ENCODE measurements at regions not wholly inside any gene's neighbourhood (a gene's known extent, or its start where the extent isn't known, plus 50 kb on each side); places are given as distances from the start of the nearest gene placed in this dataset.

DNA sequence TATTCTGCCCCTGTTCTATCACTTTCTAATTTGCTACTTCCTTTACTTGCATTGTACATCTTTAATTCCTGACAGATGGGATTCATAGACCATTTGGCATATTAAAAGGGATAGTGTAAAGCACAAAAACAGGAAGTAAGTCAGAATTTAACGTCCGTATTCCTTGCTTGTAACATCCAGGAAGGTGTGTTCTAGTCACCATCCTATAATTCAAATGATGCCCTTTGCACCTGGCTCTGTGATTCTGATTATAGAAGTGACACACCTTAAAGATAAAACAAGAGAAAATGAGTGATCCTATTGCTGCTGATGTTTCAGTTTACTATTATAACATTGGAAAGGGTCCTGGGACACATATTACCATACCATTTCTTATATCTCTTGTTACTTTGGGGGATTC lies 238.7 kb upstream of the NR3C2 start:
- ChIA-PET CTCF (ENCODE audit: partially characterized antibody) (interaction anchor here (1.2 kb wide), 1 partner anchor 11 kb away, joined by 3 read pairs; no protein-coding TSS in a partner anchor), POLR2A (ENCODE audit: partially characterized antibody) (no interaction called here)
- FAIRE-seq: no peak

More for the DNA sequence above, 238.7 kb upstream of the NR3C2 start:
- Histone ChIP-seq H4K91ac (replicated peaks; ENCODE audit: insufficient read length, low read length) (no peak overlapping the region), H3K14ac (ENCODE audit: insufficient read length) (no peak overlapping the region), H3K79me2 (ENCODE audit: control insufficient read depth in 1 of 2, insufficient read depth in 2 of 2, low read length in 2 of 2) (no peaks in the 10 kb centered on the region), H3K27me3 (replicated peaks in 1 of 4; ENCODE audit: control insufficient read depth in 3 of 4, extremely low read depth in 1 of 4, insufficient read depth in 3 of 4, low read length in 3 of 4) (no peaks in the 10 kb centered on the region), H2BK120ac (replicated peaks; ENCODE audit: low read depth, low read length) (no peak overlapping the region), H3K79me1 (ENCODE audit: low read depth, low read length) (no peaks in the 10 kb centered on the region), H3K9me3 (ENCODE audit: insufficient read depth in 2 of 2, low read depth in 1 of 2, low read length in 1 of 2) (no peaks in the 10 kb centered on the region), H2BK20ac (ENCODE audit: low read length) (no peak overlapping the region), H2AK5ac (ENCODE audit: low read depth, low read length) (no peak overlapping the region), H3K23ac (ENCODE audit: insufficient read length) (no peak overlapping the region), H3K36me3 (ENCODE audit: control insufficient read depth in 2 of 4, insufficient read depth in 4 of 4, low read length in 3 of 4) (no peaks in the 10 kb centered on the region; a peak in 1 of 8 replicates), H2BK12ac (ENCODE audit: low read depth, low read length) (no peak overlapping the region), H3K4me1 (replicated peaks in 1 of 4; ENCODE audit: control insufficient read depth in 3 of 4, insufficient read depth in 4 of 4, low read length in 3 of 4) (no peaks in the 10 kb centered on the region), H2BK5ac (ENCODE audit: low read depth, low read length) (no peak overlapping the region), H3K27ac (ENCODE audit: low read depth, low read length) (no peak overlapping the region), H3K4ac (replicated peaks; ENCODE audit: insufficient read length, low read depth, low read length) (no peak overlapping the region), H4K5ac (ENCODE audit: insufficient read length, low read depth, low read length) (no peak overlapping the region), H2AFZ (ENCODE audit: low read length) (no peak overlapping the region), H4K8ac (ENCODE audit: extremely low read depth, insufficient read depth, low read length) (no peak overlapping the region), H4K20me1 (replicated peaks in 1 of 2; ENCODE audit: control insufficient read depth in 1 of 2, insufficient read depth in 2 of 2, low read length in 2 of 2) (no peaks in the 10 kb centered on the region), H3K9ac (replicated peaks in 1 of 4; ENCODE audit: extremely low read depth in 1 of 4, low read depth in 3 of 4, low read length in 3 of 4) (no peak overlapping the region), H3K23me2 (ENCODE audit: low read depth, low read length) (no peaks in the 10 kb centered on the region), H3K4me3 (ENCODE audit: extremely low read depth in 1 of 4, insufficient read depth in 2 of 4, low read depth in 3 of 4, low read length in 4 of 4) (no peak overlapping the region), H3K4me2 (ENCODE audit: insufficient read depth in 1 of 2, low read depth in 2 of 2, low read length in 2 of 2) (no peak overlapping the region), H3K18ac (ENCODE audit: extremely low read depth, low read length) (no peak overlapping the region), H2BK15ac (ENCODE audit: low read length) (no peak overlapping the region), H3K56ac (replicated peaks; ENCODE audit: insufficient read length, low read depth, low read length) (no peak overlapping the region)
- 94% methylated on average over 2 of the region's 2 CpGs; no CpG with 5 or more reads in 1 of the 2 experiments for WGBS, 2 experiments (ENCODE audit: extremely low coverage in 1 of 2, insufficient coverage in 1 of 2, insufficient read length in 1 of 2, insufficient replicate concordance in 2 of 2, low coverage in 1 of 2, low lambda C conversion rate in 2 of 2, missing lambda C conversion rate in 1 of 2)
- DNase-seq (ENCODE audit: low read depth in 1 of 2, low spot score in 2 of 2): no peak
- TF ChIP-seq NANOG (IDR thresholded peaks at IDR 0.05; ENCODE audit: insufficient read depth, low read depth, low read length, poor library complexity, severe bottlenecking) (no peak), ATF2 (IDR thresholded peaks at IDR 0.05; ENCODE audit: low read length) (no peak), RBBP5 (IDR thresholded peaks at IDR 0.05; ENCODE audit: borderline replicate concordance, low read depth, low read length) (no peak), SIX5 (IDR thresholded peaks at IDR 0.05; ENCODE audit: low read depth, low read length) (no peak), KDM4A (IDR thresholded peaks at IDR 0.05; ENCODE audit: low read depth, low read length, severe bottlenecking) (no peak), BACH1 (IDR thresholded peaks at IDR 0.05; ENCODE audit: low read length) (no peak), RNF2 (IDR thresholded peaks at IDR 0.05; ENCODE audit: borderline replicate concordance, low read depth, low read length, missing control alignments, poor library complexity, severe bottlenecking) (no peak), GABPA (IDR thresholded peaks at IDR 0.05; ENCODE audit: borderline replicate concordance, insufficient read depth, low read length) (no peak), CEBPB (IDR thresholded peaks at IDR 0.05; ENCODE audit: low read depth, low read length) (no peak), BCL11A (IDR thresholded peaks at IDR 0.05; ENCODE audit: low read depth in 2 of 2, low read length in 2 of 2) (no peak), SIN3A (conservative IDR thresholded peaks at IDR 0.05 in 1 of 2, IDR thresholded peaks at IDR 0.05 in 1 of 2; ENCODE audit: low read depth in 1 of 2, low read length in 2 of 2) (no peak)
- TF ChIP-seq, protein P1, sequence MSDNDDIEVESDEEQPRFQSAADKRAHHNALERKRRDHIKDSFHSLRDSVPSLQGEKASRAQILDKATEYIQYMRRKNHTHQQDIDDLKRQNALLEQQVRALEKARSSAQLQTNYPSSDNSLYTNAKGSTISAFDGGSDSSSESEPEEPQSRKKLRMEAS (IDR thresholded peaks at IDR 0.05): no peak

Data from H1 (cell line).